K562 (cell line): ENCODE measurements at regions not wholly inside any gene's neighbourhood (a gene's known extent, or its start where the extent isn't known, plus 50 kb on each side); places are given as distances from the start of the nearest gene placed in this dataset.

Source experiments
- ATAC-seq: fragments of 200-7000 bp; cut with Tn5 transposase; 3 replicates; pipeline ENCODE4 v1.9.1; 2020; ENCODE audit warnings: moderate library complexity
- BruUV-seq: library from RNA; stranded (reverse); fragments of 400-500 nt; replicated peaks from 2 replicates; lab custom pipeline; 2021; lab: Mats Ljungman, UMichigan
- CTCF ChIA-PET: fragments of 300-600 bp; formaldehyde crosslinking; extraction: SDS; loops from one replicate; lab custom pipeline; 2021; ENCODE audit warnings: low intra/inter-chr PET ratio; lab: Yijun Ruan, JAX
- POLR2A ChIA-PET: fragments of 300-600, 350-650 bp; sonication (Branson Sonifier 250); formaldehyde crosslinking; extraction: SDS; loops from one replicate; lab custom pipeline; 2021; ENCODE audit warnings: antibody characterized with exemption, inconsistent platforms; lab: Yijun Ruan, JAX
- DNase-seq, 4 experiments: peaks; one replicate each; pipeline versions ENCODE4 v3.0.0 to v3.0.0-alpha.2; 2011 to 2018; ENCODE audit warnings: low spot score in 3 of 4, mixed read lengths in 3 of 4; ENCODE audit errors: extremely low read depth in 1 of 4
- FAIRE-seq: peaks from 2 replicates; lab custom pipeline; 2011; peaks lifted over from hg19 to GRCh38; lab: Jason Lieb, UNC
- H2AFZ ChIP-seq: 2 replicates; pipeline ENCODE4 v1.6.0; 2011; ENCODE audit warnings: low read depth, low read length, control low read depth, inconsistent platforms
- H3K27ac ChIP-seq: fragments of 200-600 bp; 3 replicates; pipeline ENCODE4 v1.8.0; 2011; ENCODE audit warnings: low read depth, mild to moderate bottlenecking, control low read depth, inconsistent platforms, low read length, moderate library complexity, mixed read lengths; ENCODE audit errors: extremely low read depth
- H3K27me3 ChIP-seq, 2 experiments: fragments of 300-600 bp in 1 of 2; 2 replicates in 1 of 2; 3 replicates in 1 of 2; pipeline versions ENCODE4 v1.6.0 to v1.8.0; 2011; ENCODE audit warnings: inconsistent platforms in 2 of 2, low read length in 2 of 2, mild to moderate bottlenecking in 1 of 2, mixed read lengths in 1 of 2, moderate library complexity in 1 of 2; ENCODE audit not compliant: control insufficient read depth in 2 of 2, insufficient read depth in 2 of 2
- H3K36me3 ChIP-seq: fragments of 300-600 bp; 3 replicates; pipeline ENCODE4 v1.8.0; 2011; ENCODE audit warnings: mild to moderate bottlenecking, low read length, inconsistent platforms; ENCODE audit not compliant: control insufficient read depth, insufficient read depth
- H3K4me1 ChIP-seq, 2 experiments: fragments of 200-600 bp in 1 of 2; replicated peaks in 1 of 2; 2 replicates in 1 of 2; 3 replicates in 1 of 2; pipeline versions ENCODE4 v1.5.1 to v1.8.0; 2011; ENCODE audit warnings: inconsistent platforms in 2 of 2, low read length in 2 of 2, mild to moderate bottlenecking in 1 of 2, mixed read lengths in 1 of 2, moderate library complexity in 1 of 2; ENCODE audit not compliant: control insufficient read depth in 2 of 2, insufficient read depth in 2 of 2
- H3K4me2 ChIP-seq: 2 replicates; pipeline ENCODE4 v1.6.1; 2011; ENCODE audit warnings: low read length, control low read depth, inconsistent platforms, mixed read lengths; ENCODE audit not compliant: insufficient read depth
- H3K4me3 ChIP-seq: fragments of 200-600 bp; sonication (generic), shearing (Covaris generic); 2 replicates; pipeline ENCODE4 v1.5.1; 2016; ENCODE audit warnings: control low read depth, inconsistent platforms
- H3K79me2 ChIP-seq: fragments of 200-600 bp; 3 replicates; pipeline ENCODE4 v1.8.0; 2011; ENCODE audit warnings: low read length, inconsistent platforms; ENCODE audit not compliant: control insufficient read depth, insufficient read depth
- H3K9ac ChIP-seq, 2 experiments: 2 replicates each; pipeline versions ENCODE4 v1.6.0 to v1.6.1; 2011; ENCODE audit warnings: low read depth in 2 of 2, low read length in 2 of 2, control low read depth in 1 of 2, inconsistent platforms in 1 of 2, mild to moderate bottlenecking in 1 of 2, mixed read lengths in 1 of 2; ENCODE audit not compliant: insufficient read depth in 1 of 2
- H3K9me1 ChIP-seq: one replicate; pipeline ENCODE4 v1.6.0; 2011; ENCODE audit warnings: inconsistent platforms, mild to moderate bottlenecking, low read length, moderate library complexity; ENCODE audit not compliant: control insufficient read depth, insufficient read depth
- H3K9me3 ChIP-seq: replicated peaks from 2 replicates; pipeline ENCODE4 v1.5.1; 2011; ENCODE audit warnings: low read depth, low read length, inconsistent platforms; ENCODE audit not compliant: control insufficient read depth, insufficient read depth
- H4K20me1 ChIP-seq: replicated peaks from 2 replicates; pipeline ENCODE4 v1.6.1; 2011; ENCODE audit warnings: low read length, inconsistent platforms, mixed read lengths; ENCODE audit not compliant: control insufficient read depth, insufficient read depth
- ARNT ChIP-seq, 2 experiments: fragments of 450-650 bp; IDR thresholded peaks; 2 replicates each; pipeline ENCODE4 v1.6.1; 2016; ENCODE audit warnings: mild to moderate bottlenecking in 1 of 2
- HMG20B ChIP-seq: fragments of 250-450 bp; sonication (Bioruptor Pico); IDR thresholded peaks from 2 replicates; pipeline ENCODE4 v1.5.0; 2021; ENCODE audit warnings: mild to moderate bottlenecking
- MAFF ChIP-seq: IDR thresholded peaks from 2 replicates; pipeline ENCODE4 v1.6.1; 2012; ENCODE audit warnings: low read length, improper control_type of control experiment
- NEUROD1 ChIP-seq: fragments of 150-350 bp; IDR thresholded peaks from 2 replicates; pipeline ENCODE4 v1.6.1; 2014; ENCODE audit warnings: borderline replicate concordance, low read length, low read depth; ENCODE audit not compliant: partially characterized antibody
- NFATC3 ChIP-seq: fragments of 450-650 bp; IDR thresholded peaks from 2 replicates; pipeline ENCODE4 v1.6.1; 2017; ENCODE audit warnings: mild to moderate bottlenecking
- NFIC ChIP-seq: fragments of 450-650 bp; IDR thresholded peaks from 2 replicates; pipeline ENCODE4 v1.6.1; 2017; ENCODE audit warnings: mild to moderate bottlenecking, inconsistent platforms
- TGIF2 ChIP-seq: sonication (generic); formaldehyde crosslinking; IDR thresholded peaks from 2 replicates; pipeline ENCODE4 v1.8.1; 2022; ENCODE audit warnings: mild to moderate bottlenecking, missing genetic modification reagents, moderate library complexity
- ZC3H4 ChIP-seq: sonication (generic); formaldehyde crosslinking; IDR thresholded peaks from 2 replicates; pipeline ENCODE4 v1.9.0; 2021; ENCODE audit warnings: missing genetic modification reagents, borderline replicate concordance
- ZFP30 ChIP-seq: fragments of 250-450 bp; sonication (Bioruptor Pico); IDR thresholded peaks from 2 replicates; pipeline ENCODE4 v1.8.0; 2022; ENCODE audit warnings: moderate library complexity, mild to moderate bottlenecking, inconsistent platforms, borderline replicate concordance
- ZNF347 ChIP-seq: fragments of 450-650 bp; formaldehyde crosslinking; IDR thresholded peaks from 2 replicates; pipeline ENCODE4 v1.4.0; 2020; ENCODE audit warnings: low read depth, mild to moderate bottlenecking, moderate library complexity
- in situ Hi-C: fragments of 300-500 bp; cut with MboI; formaldehyde crosslinking; loops from 4 replicates; pipeline ENCODE4 v1.15.0; 2018; ENCODE audit warnings: inconsistent platforms, mixed read lengths
- intact Hi-C: fragments of 100-400 bp; cut with micrococcal nuclease; formaldehyde crosslinking; loops from 2 replicates; pipeline ENCODE4 v1.14.2; 2022
- TF ChIP-seq, protein P1 (sequence below): sonication (generic); formaldehyde crosslinking; IDR thresholded peaks from 2 replicates; pipeline ENCODE4 v1.8.1; 2023; ENCODE audit warnings: mild to moderate bottlenecking, missing genetic modification reagents
- TF ChIP-seq, protein P2 (sequence below): fragments of 200-800 bp; sonication (Bioruptor generic); IDR thresholded peaks from 2 replicates; pipeline ENCODE4 v1.6.1; 2017; ENCODE audit warnings: missing genetic modification characterization, missing compliant biosample characterization
- TF ChIP-seq, protein P3 (sequence below): fragments of 250-450 bp; sonication (Bioruptor Pico); IDR thresholded peaks from 2 replicates; pipeline ENCODE4 v1.4.0; 2020; ENCODE audit warnings: mild to moderate bottlenecking

DNA sequence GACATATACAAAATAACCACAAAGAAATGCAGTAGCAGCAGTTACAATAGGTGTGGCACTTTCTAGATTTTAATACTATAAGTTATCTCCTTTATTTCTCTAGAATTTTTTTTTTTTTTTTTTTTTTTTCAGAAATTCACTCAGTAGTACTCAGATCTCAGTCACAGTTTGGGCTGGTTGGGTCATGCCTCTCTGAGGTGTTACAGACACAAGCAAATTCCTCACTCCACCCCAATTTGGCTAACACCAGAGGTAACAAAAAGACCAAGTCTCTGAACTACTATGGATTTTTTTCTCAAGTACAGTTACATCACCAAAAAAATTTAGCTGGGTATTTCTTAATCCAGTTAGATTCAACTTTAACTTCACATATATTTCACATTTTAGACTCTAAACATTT is 985.1 kb upstream of the LRRN3 start:
- in situ Hi-C loops, result no loop called here
- BruUV-seq, result no TSS peak
- Histone ChIP-seq H3K9ac (no peak overlapping the region), H3K9me1 (no peaks in the 10 kb centered on the region), H3K27me3 (no peaks in the 10 kb centered on the region), H3K36me3 (no peaks in the 10 kb centered on the region), H3K4me3 (no peak overlapping the region), H3K4me1 (no peaks in the 10 kb centered on the region), H3K27ac (no peak overlapping the region), H4K20me1 (no peaks in the 10 kb centered on the region), H3K79me2 (no peaks in the 10 kb centered on the region), H3K4me2 (no peak overlapping the region), H2AFZ (no peak overlapping the region), H3K9me3 (no peaks in the 10 kb centered on the region)
- ChIA-PET POLR2A (no interaction called here), CTCF (interaction anchor here (0.7 kb wide), 1 partner anchor 1832 kb away, joined by 3 read pairs; no protein-coding TSS in a partner anchor)
- intact Hi-C loops, result no loop called here
- DNase-seq (no peak), FAIRE-seq (no peak), ATAC-seq (no peak)
- TF ChIP-seq, protein P1, sequence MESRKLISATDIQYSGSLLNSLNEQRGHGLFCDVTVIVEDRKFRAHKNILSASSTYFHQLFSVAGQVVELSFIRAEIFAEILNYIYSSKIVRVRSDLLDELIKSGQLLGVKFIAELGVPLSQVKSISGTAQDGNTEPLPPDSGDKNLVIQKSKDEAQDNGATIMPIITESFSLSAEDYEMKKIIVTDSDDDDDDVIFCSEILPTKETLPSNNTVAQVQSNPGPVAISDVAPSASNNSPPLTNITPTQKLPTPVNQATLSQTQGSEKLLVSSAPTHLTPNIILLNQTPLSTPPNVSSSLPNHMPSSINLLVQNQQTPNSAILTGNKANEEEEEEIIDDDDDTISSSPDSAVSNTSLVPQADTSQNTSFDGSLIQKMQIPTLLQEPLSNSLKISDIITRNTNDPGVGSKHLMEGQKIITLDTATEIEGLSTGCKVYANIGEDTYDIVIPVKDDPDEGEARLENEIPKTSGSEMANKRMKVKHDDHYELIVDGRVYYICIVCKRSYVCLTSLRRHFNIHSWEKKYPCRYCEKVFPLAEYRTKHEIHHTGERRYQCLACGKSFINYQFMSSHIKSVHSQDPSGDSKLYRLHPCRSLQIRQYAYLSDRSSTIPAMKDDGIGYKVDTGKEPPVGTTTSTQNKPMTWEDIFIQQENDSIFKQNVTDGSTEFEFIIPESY (CRISPR knock-in tag), result no peak
- TF ChIP-seq, protein P2, sequence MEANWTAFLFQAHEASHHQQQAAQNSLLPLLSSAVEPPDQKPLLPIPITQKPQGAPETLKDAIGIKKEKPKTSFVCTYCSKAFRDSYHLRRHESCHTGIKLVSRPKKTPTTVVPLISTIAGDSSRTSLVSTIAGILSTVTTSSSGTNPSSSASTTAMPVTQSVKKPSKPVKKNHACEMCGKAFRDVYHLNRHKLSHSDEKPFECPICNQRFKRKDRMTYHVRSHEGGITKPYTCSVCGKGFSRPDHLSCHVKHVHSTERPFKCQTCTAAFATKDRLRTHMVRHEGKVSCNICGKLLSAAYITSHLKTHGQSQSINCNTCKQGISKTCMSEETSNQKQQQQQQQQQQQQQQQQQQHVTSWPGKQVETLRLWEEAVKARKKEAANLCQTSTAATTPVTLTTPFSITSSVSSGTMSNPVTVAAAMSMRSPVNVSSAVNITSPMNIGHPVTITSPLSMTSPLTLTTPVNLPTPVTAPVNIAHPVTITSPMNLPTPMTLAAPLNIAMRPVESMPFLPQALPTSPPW (CRISPR knock-in tag), result no peak
- TF ChIP-seq ZNF347 (CRISPR knock-in tag) (no peak), MAFF (no peak), ZC3H4 (CRISPR knock-in tag) (no peak), ARNT (IDR thresholded peaks at IDR 0.05) (no peak), NEUROD1 (no peak), ZFP30 (CRISPR knock-in tag) (no peak), NFIC (no peak), NFATC3 (no peak), TGIF2 (CRISPR knock-in tag) (no peak), HMG20B (no peak)
- TF ChIP-seq, protein P3, sequence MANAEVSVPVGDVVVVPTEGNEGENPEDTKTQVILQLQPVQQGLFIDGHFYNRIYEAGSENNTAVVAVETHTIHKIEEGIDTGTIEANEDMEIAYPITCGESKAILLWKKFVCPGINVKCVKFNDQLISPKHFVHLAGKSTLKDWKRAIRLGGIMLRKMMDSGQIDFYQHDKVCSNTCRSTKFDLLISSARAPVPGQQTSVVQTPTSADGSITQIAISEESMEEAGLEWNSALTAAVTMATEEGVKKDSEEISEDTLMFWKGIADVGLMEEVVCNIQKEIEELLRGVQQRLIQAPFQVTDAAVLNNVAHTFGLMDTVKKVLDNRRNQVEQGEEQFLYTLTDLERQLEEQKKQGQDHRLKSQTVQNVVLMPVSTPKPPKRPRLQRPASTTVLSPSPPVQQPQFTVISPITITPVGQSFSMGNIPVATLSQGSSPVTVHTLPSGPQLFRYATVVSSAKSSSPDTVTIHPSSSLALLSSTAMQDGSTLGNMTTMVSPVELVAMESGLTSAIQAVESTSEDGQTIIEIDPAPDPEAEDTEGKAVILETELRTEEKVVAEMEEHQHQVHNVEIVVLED, result no peak
